Right cardiac atrium (tissue), 5 donors: ENCODE measurements at regions not wholly inside any gene's neighbourhood (a gene's known extent, or its start where the extent isn't known, plus 50 kb on each side); places are given as distances from the start of the nearest gene placed in this dataset.
A peak's percentile ranks its signal among the peaks of the same experiment; 100 is the strongest.

Source experiments
- ATAC-seq, 2 donors: fragments of 200-7000 bp; cut with Tn5 transposase; one replicate each; pipeline versions ENCODE4 v1.8.0 to v1.9.1; 2020; ENCODE audit warnings: moderate library complexity in 2 of 2, mild to moderate bottlenecking in 1 of 2
- DNase-seq, 3 donors: peaks; one replicate each; pipeline ENCODE4 v3.0.0-alpha.2; 2020
- H3K27ac ChIP-seq: one replicate; pipeline ENCODE4 v1.5.1; 2013; ENCODE audit warnings: mild to moderate bottlenecking, low read length, control low read depth, moderate library complexity
- H3K27me3 ChIP-seq: one replicate; pipeline ENCODE4 v1.6.1; 2013; ENCODE audit not compliant: control insufficient read depth, insufficient read depth
- H3K4me1 ChIP-seq: one replicate; pipeline ENCODE4 v1.6.1; 2013; ENCODE audit warnings: low read length; ENCODE audit not compliant: control insufficient read depth, insufficient read depth
- H3K4me3 ChIP-seq: one replicate; pipeline ENCODE4 v1.5.1; 2013; ENCODE audit warnings: low read length, control low read depth
- H3K9me3 ChIP-seq: one replicate; pipeline ENCODE4 v1.6.1; 2013; ENCODE audit warnings: low read length; ENCODE audit not compliant: control insufficient read depth
- WGBS: extraction: QIAGEN DNeasy Blood & Tissue Kit; methylation state at CpG from one replicate; pipeline ENCODE4 v1.1.7; 2013; 5-methylcytosine and 5-hydroxymethylcytosine counted together
- intact Hi-C, 4 donors: fragments of 100-400 bp; cut with DNase I; formaldehyde crosslinking; loops; one replicate each; pipeline versions ENCODE4 v1.11.0 to v1.14.0; 2022 to 2023
- donor health status: healthy with polysubstance abuse.
- donor health status: DM: no; HTN: yes; CAD: no.
- donor health status: DM: no; HTN: no; CAD: no.
- donor health status: DM: no; HTN: yes; CAD: no; lungs with severe emphysema.
- donor health status: DM: yes; HTN: yes; CAD: no.

GRCh38 chr6:43909474-43910148 lies 139.6 kb downstream of the VEGFA start:
- H3K4me1 ChIP-seq = no peaks in the 10 kb centered on the region
- ATAC-seq = peak; percentile 33 to 67
- intact Hi-C loops = no loop called here
- 66% methylated on average over 7 of the region's 7 CpGs for WGBS
- no peaks in the 10 kb centered on the region for H3K27me3 ChIP-seq
- DNase-seq = no peak
- H3K9me3 ChIP-seq = no peaks in the 10 kb centered on the region
- H3K4me3 ChIP-seq = no peak overlapping the region
- H3K27ac ChIP-seq = no peak overlapping the region

GRCh38 chr6:43907789-43908472 lies 137.9 kb downstream of the VEGFA start:
- no peaks in the 10 kb centered on the region for H3K27me3 ChIP-seq
- intact Hi-C loops = no loop called here
- no peaks in the 10 kb centered on the region for H3K9me3 ChIP-seq
- H3K4me1 ChIP-seq = no peaks in the 10 kb centered on the region
- peak in 1 of 2 donors; percentile 43 for ATAC-seq
- H3K27ac ChIP-seq = no peak overlapping the region
- DNase-seq = no peak
- no peak overlapping the region for H3K4me3 ChIP-seq
- 58% methylated on average over 4 of the region's 4 CpGs for whole genome bisulfite sequencing

GRCh38 chr6:43907312-43907711 lies 137.3 kb downstream of the VEGFA start:
- Histone ChIP-seq H3K27ac (no peak overlapping the region), H3K4me3 (no peak overlapping the region), H3K9me3 (no peaks in the 10 kb centered on the region), H3K4me1 (no peaks in the 10 kb centered on the region), H3K27me3 (no peaks in the 10 kb centered on the region)
- intact Hi-C loops = no loop called here
- DNase-seq (no peak), ATAC-seq (no peak)
- WGBS = 79% methylated on average over 2 of the region's 2 CpGs

- H3K27me3 ChIP-seq = no peaks in the 10 kb centered on the region
- intact Hi-C loops = no loop called here
- no peak overlapping the region for H3K4me3 ChIP-seq
- H3K4me1 ChIP-seq = peaks cover 2% of the 10 kb centered on the region
- WGBS = 72% methylated on average over 6 of the region's 6 CpGs
- no peak overlapping the region for H3K27ac ChIP-seq
- no peak for DNase-seq
- ATAC-seq = no peak
- H3K9me3 ChIP-seq = no peaks in the 10 kb centered on the region
These were observed 134.5 kb downstream of the VEGFA start for GRCh38 chr6:43904311-43905123.

GRCh38 chr6:43903739-43904290 lies 133.8 kb downstream of the VEGFA start:
- 89% methylated on average over 7 of the region's 7 CpGs for WGBS
- no peaks in the 10 kb centered on the region for H3K9me3 ChIP-seq
- no peaks in the 10 kb centered on the region for H3K27me3 ChIP-seq
- intact Hi-C loops = no loop called here
- peaks cover 2% of the 10 kb centered on the region for H3K4me1 ChIP-seq
- ATAC-seq (no peak), DNase-seq (no peak)
- H3K27ac ChIP-seq = no peak overlapping the region
- no peak overlapping the region for H3K4me3 ChIP-seq

GRCh38 chr6:43901733-43902230 lies 131.8 kb downstream of the VEGFA start:
- no peaks in the 10 kb centered on the region for H3K27me3 ChIP-seq
- H3K27ac ChIP-seq = no peak overlapping the region
- ATAC-seq (no peak), DNase-seq (no peak)
- peaks cover 9% of the 10 kb centered on the region for H3K4me1 ChIP-seq
- no peak overlapping the region for H3K4me3 ChIP-seq
- H3K9me3 ChIP-seq = no peaks in the 10 kb centered on the region
- intact Hi-C loops = no loop called here
- WGBS = 77% methylated on average over 4 of the region's 4 CpGs

GRCh38 chr6:43900916-43901732 lies 131.1 kb downstream of the VEGFA start:
- ATAC-seq (peak in 1 of 2 donors; percentile 62), DNase-seq (no peak)
- Histone ChIP-seq H3K4me1 (peaks cover 9% of the 10 kb centered on the region), H3K27ac (peak overlapping the region; percentile 55), H3K9me3 (no peaks in the 10 kb centered on the region), H3K27me3 (no peaks in the 10 kb centered on the region), H3K4me3 (no peak overlapping the region)
- 64% methylated on average over 13 of the region's 13 CpGs for WGBS
- intact Hi-C loops = no loop called here

- DNase-seq = no peak
- Histone ChIP-seq H3K27me3 (no peaks in the 10 kb centered on the region), H3K4me1 (peaks cover 9% of the 10 kb centered on the region), H3K9me3 (no peaks in the 10 kb centered on the region), H3K27ac (no peak overlapping the region), H3K4me3 (no peak overlapping the region)
- WGBS = 67% methylated on average over 3 of the region's 3 CpGs
- intact Hi-C loops = no loop called here
- no peak for ATAC-seq
These were observed 130.5 kb downstream of the VEGFA start for GRCh38 chr6:43900560-43900915.

- no peak overlapping the region for H3K27ac ChIP-seq
- peaks cover 9% of the 10 kb centered on the region for H3K4me1 ChIP-seq
- 96% methylated on average over 4 of the region's 4 CpGs for WGBS
- no peaks in the 10 kb centered on the region for H3K9me3 ChIP-seq
- intact Hi-C loops = no loop called here
- H3K27me3 ChIP-seq = no peaks in the 10 kb centered on the region
- no peak overlapping the region for H3K4me3 ChIP-seq
- no peak for DNase-seq
- no peak for ATAC-seq
These were observed 129.8 kb downstream of the VEGFA start for GRCh38 chr6:43899830-43900229.

GRCh38 chr6:43898358-43899131 lies 128.5 kb downstream of the VEGFA start:
- no peak overlapping the region for H3K4me3 ChIP-seq

More at GRCh38 chr6:43898358-43899131, 128.5 kb downstream of the VEGFA start:
- Histone ChIP-seq H3K27me3 (no peaks in the 10 kb centered on the region), H3K4me1 (peaks cover 9% of the 10 kb centered on the region), H3K27ac (no peak overlapping the region), H3K9me3 (no peaks in the 10 kb centered on the region)
- no peak for ATAC-seq
- intact Hi-C loops = no loop called here
- WGBS = 95% methylated on average over 4 of the region's 4 CpGs
- no peak for DNase-seq
